GM12892 (cell line): ENCODE measurements at regions not wholly inside any gene's neighbourhood (a gene's known extent, or its start where the extent isn't known, plus 50 kb on each side); places are given as distances from the start of the nearest gene placed in this dataset.

ENCODE experiments used
- POLR2A ChIP-seq: IDR thresholded peaks from 2 replicates; pipeline ENCODE4 v1.6.1; 2011; ENCODE audit warnings: low read depth, low read length, control low read depth
- POLR2AphosphoS5 ChIP-seq: IDR thresholded peaks from 2 replicates; pipeline ENCODE4 v1.6.1; 2011; ENCODE audit warnings: low read depth, low read length, control low read depth

GRCh38 chr20:23152902-23153301 is 66.8 kb upstream of the CD93 start:
- TF ChIP-seq POLR2AphosphoS5 (no peak), POLR2A (no peak)
